ENCODE measurements at regions not wholly inside any gene's neighbourhood (a gene's known extent, or its start where the extent isn't known, plus 50 kb on each side); places are given as distances from the start of the nearest gene placed in this dataset.

DNA sequence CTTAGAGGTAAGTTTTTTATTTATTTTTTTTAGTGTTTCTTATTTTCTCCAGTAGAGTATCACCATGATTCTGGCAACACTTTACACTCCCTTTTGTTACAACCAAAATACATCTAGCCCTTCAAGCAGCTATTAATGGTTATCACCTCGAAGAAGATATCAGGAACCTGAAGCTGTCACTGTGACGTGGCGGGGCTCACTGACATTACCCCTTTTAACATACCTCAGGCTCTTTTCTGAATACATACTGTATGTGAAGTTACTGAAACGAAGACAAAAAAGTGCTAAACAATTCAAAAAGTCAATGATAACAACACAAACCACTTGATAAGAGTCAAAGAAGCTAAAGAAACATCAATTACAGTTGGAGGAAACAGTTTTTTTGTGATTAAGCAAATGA is 1218.7 kb downstream of the EFNB2 start:
- DNase-seq (ENCODE audit: low read depth): no peak
- TF ChIP-seq MYC (IDR thresholded peaks at IDR 0.05; ENCODE audit: low read depth, low read length) (no peak), CTCF (IDR thresholded peaks at IDR 0.05; ENCODE audit: low read depth, low read length) (no peak), POLR2A (IDR thresholded peaks at IDR 0.05; ENCODE audit: extremely low read depth, insufficient read length) (no peak)
- TF ChIP-seq, protein P1, sequence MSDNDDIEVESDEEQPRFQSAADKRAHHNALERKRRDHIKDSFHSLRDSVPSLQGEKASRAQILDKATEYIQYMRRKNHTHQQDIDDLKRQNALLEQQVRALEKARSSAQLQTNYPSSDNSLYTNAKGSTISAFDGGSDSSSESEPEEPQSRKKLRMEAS (IDR thresholded peaks at IDR 0.05; ENCODE audit: low read depth, low read length): no peak
- H3K4me3 ChIP-seq (ENCODE audit: low read depth, low read length): no peak overlapping the region

- H3K4me3 ChIP-seq (ENCODE audit: low read depth, low read length): no peak overlapping the region
- DNase-seq (ENCODE audit: low read depth): no peak
- TF ChIP-seq MYC (IDR thresholded peaks at IDR 0.05; ENCODE audit: low read depth, low read length) (no peak), CTCF (IDR thresholded peaks at IDR 0.05; ENCODE audit: low read depth, low read length) (no peak), POLR2A (IDR thresholded peaks at IDR 0.05; ENCODE audit: extremely low read depth, insufficient read length) (no peak)
- TF ChIP-seq, protein P1 (IDR thresholded peaks at IDR 0.05; ENCODE audit: low read depth, low read length): no peak
These were observed 1222.6 kb downstream of the EFNB2 start for GRCh38 chr13:105312906-105313305.

DNA sequence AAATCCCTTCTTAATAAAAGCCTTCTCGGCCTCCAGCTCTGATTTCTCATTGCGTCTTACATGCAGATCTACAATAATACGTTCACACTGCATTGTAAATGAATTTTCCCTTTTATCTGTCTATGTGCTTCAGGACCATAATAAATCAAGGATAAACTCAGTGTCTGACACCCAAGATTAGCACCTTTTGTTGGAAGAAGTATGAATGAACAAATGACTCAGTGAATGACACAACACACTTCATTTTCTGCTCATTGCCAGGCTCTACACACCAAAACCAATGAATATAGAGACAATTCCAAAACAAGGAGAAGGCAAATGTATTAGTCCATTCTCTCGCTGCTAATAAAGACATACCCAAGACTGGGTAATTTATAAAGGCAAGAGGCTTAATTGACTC is 1224.4 kb downstream of the EFNB2 start:
- H3K4me3 ChIP-seq (ENCODE audit: low read depth, low read length): no peak overlapping the region
- TF ChIP-seq POLR2A (IDR thresholded peaks at IDR 0.05; ENCODE audit: extremely low read depth, insufficient read length) (no peak), CTCF (IDR thresholded peaks at IDR 0.05; ENCODE audit: low read depth, low read length) (no peak), MYC (IDR thresholded peaks at IDR 0.05; ENCODE audit: low read depth, low read length) (no peak)
- TF ChIP-seq, protein P1 (IDR thresholded peaks at IDR 0.05; ENCODE audit: low read depth, low read length): no peak
- DNase-seq (ENCODE audit: low read depth): no peak

DNA sequence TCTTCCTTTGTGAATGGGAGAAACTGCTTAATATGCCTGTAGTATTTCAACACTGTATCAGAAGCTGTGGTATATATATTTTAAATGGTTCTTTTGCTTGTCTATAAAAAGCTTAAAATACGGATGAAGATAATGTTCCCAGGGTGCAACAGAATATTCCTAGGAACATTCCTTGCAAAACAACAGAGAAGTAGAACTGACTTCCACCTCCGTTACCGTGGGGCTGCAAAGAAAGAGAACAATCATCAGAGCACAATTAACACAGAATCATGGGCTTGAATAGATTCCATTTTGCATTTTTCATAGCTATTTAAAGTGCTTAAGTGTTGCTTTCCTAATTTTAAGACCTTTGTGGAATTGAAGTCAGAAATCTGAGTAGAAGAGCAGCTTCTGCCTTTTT is 1227.7 kb downstream of the EFNB2 start:
- no peak overlapping the region for H3K4me3 ChIP-seq (ENCODE audit: low read depth, low read length)
- TF ChIP-seq CTCF (IDR thresholded peaks at IDR 0.05; ENCODE audit: low read depth, low read length): no peak
- no peak for TF ChIP-seq POLR2A (IDR thresholded peaks at IDR 0.05; ENCODE audit: extremely low read depth, insufficient read length)
- TF ChIP-seq MYC (IDR thresholded peaks at IDR 0.05; ENCODE audit: low read depth, low read length): no peak
- TF ChIP-seq, protein P1 (IDR thresholded peaks at IDR 0.05; ENCODE audit: low read depth, low read length): no peak
- DNase-seq (ENCODE audit: low read depth): no peak

GRCh38 chr13:105297839-105298238 is 1237.6 kb downstream of the EFNB2 start:
- no peak for DNase-seq (ENCODE audit: low read depth)
- H3K4me3 ChIP-seq (ENCODE audit: low read depth, low read length): no peak overlapping the region
- TF ChIP-seq POLR2A (IDR thresholded peaks at IDR 0.05; ENCODE audit: extremely low read depth, insufficient read length) (no peak), MYC (IDR thresholded peaks at IDR 0.05; ENCODE audit: low read depth, low read length) (no peak), CTCF (IDR thresholded peaks at IDR 0.05; ENCODE audit: low read depth, low read length) (no peak)
- TF ChIP-seq, protein P1 (IDR thresholded peaks at IDR 0.05; ENCODE audit: low read depth, low read length): no peak

- peak; percentile 6 for DNase-seq (ENCODE audit: low read depth)
- TF ChIP-seq, protein P1 (IDR thresholded peaks at IDR 0.05; ENCODE audit: low read depth, low read length): no peak
- no peak for TF ChIP-seq CTCF (IDR thresholded peaks at IDR 0.05; ENCODE audit: low read depth, low read length)
- no peak for TF ChIP-seq MYC (IDR thresholded peaks at IDR 0.05; ENCODE audit: low read depth, low read length)
- no peak overlapping the region for H3K4me3 ChIP-seq (ENCODE audit: low read depth, low read length)
These were observed 1243.5 kb downstream of the EFNB2 start for GRCh38 chr13:105291987-105292386.

All from NB4 (cell line).